ENCODE measurements at regions not wholly inside any gene's neighbourhood (a gene's known extent, or its start where the extent isn't known, plus 50 kb on each side); places are given as distances from the start of the nearest gene placed in this dataset.
"Not testable (repeated sequence)": the region's sequence is repeated elsewhere in the genome, so short reads cannot be mapped to it uniquely, and the experiment has no call there.

DNA sequence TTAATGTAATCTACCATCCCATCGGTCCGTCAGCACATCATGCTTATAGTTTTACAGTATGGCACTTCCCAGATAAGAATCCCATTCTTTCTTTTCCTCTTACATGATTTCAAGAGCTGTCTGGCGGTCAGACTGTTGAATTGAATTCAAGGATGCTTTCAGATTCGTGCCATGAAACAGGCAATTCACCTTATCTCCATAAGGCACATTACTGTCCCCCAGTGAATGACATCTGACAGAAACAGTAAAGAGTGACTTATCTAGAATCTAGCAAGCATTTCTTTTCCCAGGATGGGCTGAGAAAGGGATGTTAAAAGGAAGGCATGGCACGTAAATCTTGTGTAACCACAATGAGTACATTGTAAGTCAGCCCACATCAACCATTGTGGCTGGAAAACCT is 61.1 kb upstream of the SEM1 start:
- no peak for TF ChIP-seq CTCF (IDR thresholded peaks at IDR 0.05; ENCODE audit: control extremely low read depth, extremely low read depth, low read depth, missing control alignments)
- ChIA-PET CTCF (interaction anchor here (1.3 kb wide), 1 partner anchor 19 kb away, joined by 3 read pairs; no protein-coding TSS in a partner anchor), POLR2A (no interaction called here)
- DNase-seq (ENCODE audit: extremely low spot score) = no peak

DNA sequence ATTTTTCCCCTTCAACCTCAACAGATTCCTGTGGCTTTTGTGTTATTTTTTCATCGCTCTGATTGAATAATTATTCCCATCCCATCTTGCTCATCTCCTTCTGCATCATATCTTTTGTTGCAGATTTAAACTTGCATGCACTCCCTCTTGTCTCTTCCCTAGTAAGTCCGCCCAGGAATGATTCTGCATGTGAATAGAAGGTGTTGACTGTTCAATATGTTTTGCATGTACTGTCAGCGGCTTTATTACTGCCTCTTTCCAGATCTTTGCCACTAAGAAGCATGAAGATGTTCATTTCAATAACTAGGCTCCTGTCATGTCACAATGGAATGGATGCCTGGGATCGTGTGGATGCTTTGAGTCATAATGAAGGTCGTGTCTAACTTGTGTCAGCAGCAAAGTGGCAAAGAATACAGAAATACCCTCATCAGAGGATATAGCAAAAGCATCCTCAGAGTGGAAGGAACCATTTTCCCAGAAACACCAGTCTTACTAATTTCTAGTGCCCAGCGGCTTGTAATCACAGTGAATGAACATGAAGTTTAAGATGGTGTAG is 62.6 kb upstream of the SEM1 start:
- ChIA-PET POLR2A (no interaction called here), CTCF (no interaction called here)

DNA sequence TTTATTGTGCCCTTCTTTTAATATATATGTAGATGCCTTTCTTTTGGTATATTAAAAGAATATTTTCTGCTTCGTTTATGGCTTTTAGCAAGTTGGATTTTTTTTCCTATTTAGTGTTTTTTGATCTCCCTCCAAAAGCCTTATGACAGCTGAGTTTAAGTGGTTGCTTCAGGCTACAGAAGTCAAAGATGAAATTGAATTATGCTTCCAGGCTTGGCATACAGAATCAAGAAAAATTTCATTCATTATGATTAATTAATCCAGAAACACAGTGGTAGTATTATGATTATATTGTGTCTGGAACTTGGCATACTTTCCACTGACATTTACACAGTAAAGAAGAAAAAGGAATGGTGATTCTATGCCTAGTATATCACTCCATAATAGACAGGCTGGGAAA is 63.8 kb upstream of the SEM1 start:
- no peak for DNase-seq (ENCODE audit: extremely low spot score)
- CTCF ChIA-PET = no interaction called here
- POLR2A ChIA-PET = no interaction called here
- TF ChIP-seq CTCF (IDR thresholded peaks at IDR 0.05; ENCODE audit: control extremely low read depth, extremely low read depth, low read depth, missing control alignments) = no peak

More for the DNA sequence above, 62.6 kb upstream of the SEM1 start:
- no peak for TF ChIP-seq CTCF (IDR thresholded peaks at IDR 0.05; ENCODE audit: control extremely low read depth, extremely low read depth, low read depth, missing control alignments)
- DNase-seq (ENCODE audit: extremely low spot score) = no peak

DNA sequence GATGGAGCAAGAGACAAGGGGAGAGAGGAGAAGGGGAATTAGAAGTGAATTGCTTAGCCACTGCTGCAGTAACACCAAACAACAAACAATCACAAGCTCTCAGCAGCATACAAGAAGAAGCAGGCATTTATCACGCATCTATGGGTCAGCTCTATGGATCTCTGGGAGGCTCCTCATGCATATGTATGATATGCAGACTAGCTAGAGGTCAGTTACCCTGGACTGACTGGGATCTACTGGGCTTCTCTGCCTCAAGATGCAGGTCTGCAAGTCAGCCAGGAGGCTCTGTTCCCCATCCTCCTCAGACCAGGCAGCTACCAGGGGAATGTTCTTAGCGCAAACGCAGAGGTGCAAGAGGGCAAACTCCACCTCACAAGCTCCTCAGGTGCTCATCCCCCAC is 64.7 kb upstream of the SEM1 start:
- TF ChIP-seq CTCF (IDR thresholded peaks at IDR 0.05; ENCODE audit: control extremely low read depth, extremely low read depth, low read depth, missing control alignments) = no peak
- CTCF ChIA-PET = no interaction called here
- DNase-seq (ENCODE audit: extremely low spot score) = no peak
- POLR2A ChIA-PET = no interaction called here

DNA sequence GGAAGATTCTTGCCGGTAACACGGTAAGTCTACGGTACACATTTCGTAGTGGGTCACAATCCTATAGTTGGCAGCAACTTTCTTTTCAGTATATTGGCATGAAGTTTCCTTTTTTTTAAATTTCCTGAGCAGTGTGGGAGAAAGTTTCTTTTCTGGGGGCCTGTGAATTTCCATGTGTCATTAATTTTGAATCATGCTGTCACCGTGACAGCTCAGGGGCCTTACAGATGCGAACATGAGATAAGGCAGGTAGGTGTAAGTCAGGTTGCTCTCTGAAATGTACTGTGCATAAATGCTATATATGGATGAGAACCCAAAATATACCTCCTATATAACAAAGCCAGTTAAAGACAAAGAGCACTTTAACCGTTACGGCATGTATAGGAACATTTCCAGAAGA is 65.4 kb upstream of the SEM1 start:
- TF ChIP-seq CTCF (IDR thresholded peaks at IDR 0.05; ENCODE audit: control extremely low read depth, extremely low read depth, low read depth, missing control alignments) = no peak
- ChIA-PET CTCF (no interaction called here), POLR2A (no interaction called here)
- DNase-seq (ENCODE audit: extremely low spot score) = no peak

DNA sequence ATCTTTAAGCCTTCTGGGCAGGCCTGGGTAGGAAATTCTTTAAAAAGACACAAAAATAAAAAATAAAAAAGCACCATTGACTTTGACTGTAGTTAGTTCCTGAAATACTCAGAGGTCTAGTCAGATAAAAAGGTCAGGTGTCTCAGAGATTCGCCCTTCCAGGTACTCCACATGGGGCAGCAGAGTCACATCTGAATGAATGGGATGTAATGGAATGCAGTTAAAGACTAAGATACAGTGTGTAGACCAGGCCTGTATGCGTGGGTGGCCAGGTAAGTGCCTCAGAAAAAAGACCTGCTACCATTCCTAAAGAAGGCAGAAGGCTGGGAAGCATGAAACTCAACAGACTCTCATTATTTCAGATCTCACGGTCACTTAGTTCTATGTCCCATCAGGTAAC is 68.6 kb upstream of the SEM1 start:
- no peak for TF ChIP-seq CTCF (IDR thresholded peaks at IDR 0.05; ENCODE audit: control extremely low read depth, extremely low read depth, low read depth, missing control alignments)
- POLR2A ChIA-PET = no interaction called here
- no peak for DNase-seq (ENCODE audit: extremely low spot score)
- CTCF ChIA-PET = no interaction called here

DNA sequence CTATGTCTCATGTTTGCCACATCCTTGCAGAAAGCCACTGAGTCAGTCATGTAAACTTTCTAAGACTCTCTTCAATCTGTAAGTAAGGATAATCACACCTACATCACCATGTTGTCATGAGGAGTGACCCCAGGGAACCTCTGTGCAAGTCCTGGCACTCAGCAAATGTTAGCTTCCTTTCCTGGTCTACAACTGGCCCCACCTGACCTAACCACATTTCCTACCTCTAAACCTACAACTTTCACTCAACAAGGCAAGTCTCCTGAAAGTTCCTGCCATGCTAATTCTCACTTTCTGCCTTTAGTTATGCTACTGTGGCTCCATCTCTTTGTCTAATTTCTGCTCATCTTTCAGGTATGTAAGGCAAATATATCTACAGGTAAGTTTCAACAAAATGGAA is 72.3 kb upstream of the SEM1 start:
- CTCF ChIA-PET = no interaction called here
- POLR2A ChIA-PET = no interaction called here
- DNase-seq (ENCODE audit: extremely low spot score) = no peak
- TF ChIP-seq CTCF (IDR thresholded peaks at IDR 0.05; ENCODE audit: control extremely low read depth, extremely low read depth, low read depth, missing control alignments) = no peak

GRCh38 chr7:96782686-96783298 is 73.1 kb upstream of the SEM1 start:
- POLR2A ChIA-PET = not testable (repeated sequence)

More at GRCh38 chr7:96782686-96783298, 73.1 kb upstream of the SEM1 start:
- CTCF ChIA-PET; DNase-seq (ENCODE audit: extremely low spot score): not testable (repeated sequence)
